ENCODE measurements at regions not wholly inside any gene's neighbourhood (a gene's known extent, or its start where the extent isn't known, plus 50 kb on each side); places are given as distances from the start of the nearest gene placed in this dataset.
"Not testable (repeated sequence)": the region's sequence is repeated elsewhere in the genome, so short reads cannot be mapped to it uniquely, and the experiment has no call there.

DNA sequence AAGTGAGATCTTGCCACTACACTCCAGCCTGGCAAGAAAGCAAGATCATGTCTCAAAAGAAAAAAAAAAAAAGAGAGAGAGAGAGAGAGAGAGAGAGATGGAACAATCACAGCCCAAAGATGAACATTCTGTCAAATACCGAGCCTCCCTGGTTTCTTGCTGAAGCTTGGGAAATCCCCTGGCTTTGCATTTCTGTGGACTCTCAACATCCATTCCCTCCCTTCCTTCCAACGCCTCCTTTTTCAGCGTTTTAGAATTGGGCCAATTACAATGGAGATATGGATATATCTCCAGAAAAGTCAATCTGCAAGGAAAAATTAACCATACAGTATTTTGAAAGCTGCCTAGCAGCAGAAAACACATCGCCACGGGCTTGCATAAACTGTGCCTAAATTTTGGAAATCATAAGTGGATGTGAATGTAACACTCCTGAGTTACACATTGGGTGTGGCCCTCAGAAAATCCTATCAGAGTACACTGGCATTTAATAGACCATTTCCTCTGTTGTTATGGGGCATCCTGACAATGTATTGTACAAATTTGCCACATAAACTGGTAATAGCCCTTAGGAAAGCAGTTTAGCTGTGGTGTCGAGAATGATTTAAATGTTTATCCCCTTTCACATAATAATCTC lies 67.2 kb upstream of the PHLPP1 start:
- TF ChIP-seq CTCF (IDR thresholded peaks at IDR 0.05) (no peak), POLR2A (IDR thresholded peaks at IDR 0.05) (no peak)
- intact Hi-C loops (cut with DNase I; ENCODE audit: low total_unique reads) = no loop called here
- no peak overlapping the region for H3K4me3 ChIP-seq (ENCODE audit: low read depth, poor library complexity, severe bottlenecking)
- WGBS, 2 donors = 54% methylated on average over 6 of the region's 6 CpGs
- peak in 1 of 2 donors; percentile 9 for DNase-seq (ENCODE audit: low spot score in 2 of 2)

DNA sequence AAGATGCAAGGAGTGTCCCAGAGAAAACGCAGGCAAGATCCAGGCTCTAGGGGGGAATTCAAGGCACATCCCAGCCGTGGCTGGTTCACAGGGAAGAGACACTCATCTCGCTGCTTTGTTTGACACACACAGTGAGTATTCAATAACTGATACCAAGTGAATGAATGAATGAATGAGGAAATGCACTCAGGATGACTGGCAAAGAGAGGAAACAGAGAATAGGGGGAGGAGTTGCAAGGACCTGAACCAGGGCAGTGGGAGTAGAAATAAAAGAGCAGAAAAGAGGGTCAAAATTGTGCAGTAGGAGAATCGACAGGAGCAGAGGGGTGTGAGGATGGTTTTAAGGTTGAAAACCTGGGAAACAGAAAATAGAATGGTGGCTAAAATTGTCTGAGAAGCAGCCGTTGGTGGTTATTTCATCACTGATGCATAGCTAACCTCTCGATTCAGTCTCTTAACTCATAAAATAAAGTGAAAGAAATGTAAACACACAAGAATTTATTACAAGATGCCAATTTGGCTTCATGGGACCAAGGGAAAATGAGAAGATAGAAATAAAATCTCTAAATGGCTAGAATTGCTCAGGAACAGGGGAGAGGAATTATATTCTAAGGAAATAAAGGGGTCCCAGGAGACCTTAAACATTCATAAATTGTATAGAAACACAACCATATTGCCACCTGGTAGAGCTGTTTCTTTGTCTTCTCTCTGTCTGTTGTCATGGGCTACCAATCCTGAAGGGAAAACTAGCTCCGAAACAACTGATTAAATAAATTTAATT lies 63.9 kb upstream of the PHLPP1 start:
- WGBS, 2 donors = 71 to 72% methylated on average over 7 of the region's 7 CpGs
- no peak overlapping the region for H3K4me3 ChIP-seq (ENCODE audit: low read depth, poor library complexity, severe bottlenecking)
- no peak for DNase-seq (ENCODE audit: low spot score in 2 of 2)
- intact Hi-C loops (cut with DNase I; ENCODE audit: low total_unique reads) = no loop called here
- no peak for TF ChIP-seq POLR2A (IDR thresholded peaks at IDR 0.05)
- TF ChIP-seq CTCF (IDR thresholded peaks at IDR 0.05) = no peak

DNA sequence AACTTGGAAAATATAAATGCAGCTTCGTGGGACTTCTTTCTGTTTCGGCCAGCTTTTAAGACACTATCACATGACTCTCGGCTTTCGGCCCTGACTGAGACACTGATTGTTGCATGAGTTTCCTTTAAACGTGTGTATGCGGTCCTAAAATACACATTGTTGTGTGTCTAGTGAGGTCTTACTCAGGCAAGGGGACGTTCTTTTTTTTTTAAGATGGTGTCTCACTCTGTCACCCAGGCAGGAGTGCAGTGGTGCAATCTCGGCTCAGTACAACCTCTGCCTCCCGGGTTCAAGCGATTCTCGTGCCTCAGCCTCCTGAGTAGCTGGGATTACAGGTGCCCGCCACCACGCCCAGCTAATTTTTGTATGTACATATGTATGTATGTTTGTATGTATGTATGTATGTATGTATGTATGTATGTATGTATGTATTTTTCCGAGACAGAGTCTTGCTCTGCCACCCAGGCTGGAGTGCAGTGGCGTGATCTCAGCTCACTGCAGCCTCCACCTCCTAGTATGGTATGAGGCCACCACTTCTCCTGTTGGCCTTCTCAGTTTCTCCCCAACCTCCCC lies 63.2 kb upstream of the PHLPP1 start:
- intact Hi-C loops (cut with DNase I; ENCODE audit: low total_unique reads); H3K4me3 ChIP-seq (ENCODE audit: low read depth, poor library complexity, severe bottlenecking): not testable (repeated sequence)
- 83 to 84% methylated on average over 15 of the region's 15 CpGs for WGBS, 2 donors
- peak in 1 of 2 donors; percentile 62 for DNase-seq (ENCODE audit: low spot score in 2 of 2)

GRCh38 chr18:62655520-62656219 lies 59.7 kb upstream of the PHLPP1 start:
- TF ChIP-seq POLR2A (IDR thresholded peaks at IDR 0.05) (no peak), CTCF (IDR thresholded peaks at IDR 0.05) (no peak)
- peak in 1 of 2 donors; percentile 70 for DNase-seq (ENCODE audit: low spot score in 2 of 2)
- no peak overlapping the region for H3K4me3 ChIP-seq (ENCODE audit: low read depth, poor library complexity, severe bottlenecking)
- 87 to 90% methylated on average over 15 of the region's 15 CpGs for WGBS, 2 donors
- intact Hi-C loops (cut with DNase I; ENCODE audit: low total_unique reads) = no loop called here

- no peak overlapping the region for H3K4me3 ChIP-seq (ENCODE audit: low read depth, poor library complexity, severe bottlenecking)
- TF ChIP-seq CTCF (IDR thresholded peaks at IDR 0.05) = no peak
- TF ChIP-seq POLR2A (IDR thresholded peaks at IDR 0.05) = no peak
- WGBS, 2 donors = 92 to 93% methylated on average over 1 of the region's 1 CpG
- DNase-seq (ENCODE audit: low spot score in 2 of 2) = no peak
- intact Hi-C loops (cut with DNase I; ENCODE audit: low total_unique reads) = no loop called here
These were observed 57.3 kb upstream of the PHLPP1 start for GRCh38 chr18:62658028-62658427.

DNA sequence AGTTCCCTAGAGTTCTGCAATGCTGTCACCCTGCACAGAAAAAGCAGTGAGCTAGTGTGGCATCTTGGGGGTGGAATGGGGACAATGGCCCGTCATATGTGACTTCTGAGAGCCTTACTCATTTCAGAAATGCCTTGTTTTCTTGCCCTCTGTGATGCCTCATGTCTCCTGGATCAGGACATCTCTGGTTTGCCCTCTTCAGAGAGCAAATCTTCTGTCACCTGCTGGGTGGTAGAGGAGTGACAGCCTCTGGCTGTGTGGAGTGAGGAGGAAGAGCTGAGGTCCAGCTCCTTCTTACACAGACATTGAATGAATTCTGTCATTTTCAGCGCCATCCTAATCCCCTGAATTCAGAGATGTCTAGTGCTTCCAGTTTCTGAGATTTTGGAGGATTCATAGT lies 55.6 kb upstream of the PHLPP1 start:
- no peak for TF ChIP-seq POLR2A (IDR thresholded peaks at IDR 0.05)
- no peak for TF ChIP-seq CTCF (IDR thresholded peaks at IDR 0.05)
- WGBS, 2 donors = 84 to 94% methylated on average over 2 of the region's 2 CpGs
- no peak overlapping the region for H3K4me3 ChIP-seq (ENCODE audit: low read depth, poor library complexity, severe bottlenecking)
- DNase-seq (ENCODE audit: low spot score in 2 of 2) = peak in 1 of 2 donors; percentile 20
- intact Hi-C loops (cut with DNase I; ENCODE audit: low total_unique reads) = no loop called here
